SW 1271 (cell line): ENCODE measurements at regions not wholly inside any gene's neighbourhood (a gene's known extent, or its start where the extent isn't known, plus 50 kb on each side); places are given as distances from the start of the nearest gene placed in this dataset.
"Not testable (repeated sequence)": the region's sequence is repeated elsewhere in the genome, so short reads cannot be mapped to it uniquely, and the experiment has no call there.

Source experiments
- DNase-seq, 2 experiments: peaks; one replicate each; lab custom pipeline; 2025; lab: John Stamatoyannopoulos, UW

- no peak for DNase-seq
These were observed 246.7 kb upstream of the G2E3 start for GRCh38 chr14:30312214-30312613.

- no peak for DNase-seq
These were observed 241.2 kb upstream of the G2E3 start for GRCh38 chr14:30317729-30318128.

- no peak for DNase-seq
These were observed 236.1 kb upstream of the G2E3 start for GRCh38 chr14:30322819-30323218.

GRCh38 chr14:30330033-30330432, 228.9 kb upstream of the G2E3 start:
- no peak for DNase-seq

GRCh38 chr14:30330445-30330844, 228.5 kb upstream of the G2E3 start:
- peak in 1 of 2 experiments; percentile 8 for DNase-seq

- DNase-seq: no peak
These were observed 227.9 kb upstream of the G2E3 start for GRCh38 chr14:30331030-30331429.

- no peak for DNase-seq
These were observed 226.6 kb upstream of the G2E3 start for GRCh38 chr14:30332374-30332773.

- no peak for DNase-seq
These were observed 225.0 kb upstream of the G2E3 start for GRCh38 chr14:30333934-30334333.

- DNase-seq: no peak
These were observed 221.5 kb upstream of the G2E3 start for GRCh38 chr14:30337456-30337855.

- no peak for DNase-seq
These were observed 219.6 kb upstream of the G2E3 start for GRCh38 chr14:30339311-30339901.

- DNase-seq: no peak
These were observed 218.5 kb upstream of the G2E3 start for GRCh38 chr14:30340495-30340894.

- DNase-seq: no peak
These were observed 213.4 kb upstream of the G2E3 start for GRCh38 chr14:30345511-30345910.

- DNase-seq: no peak
These were observed 210.5 kb upstream of the G2E3 start for GRCh38 chr14:30348445-30348844.

GRCh38 chr14:30349520-30349919, 209.4 kb upstream of the G2E3 start:
- DNase-seq: no peak

- no peak for DNase-seq
These were observed 204.5 kb upstream of the G2E3 start for GRCh38 chr14:30354439-30354838.

- no peak for DNase-seq
These were observed 203.5 kb upstream of the G2E3 start for GRCh38 chr14:30355431-30355913.

GRCh38 chr14:30356438-30357202, 202.3 kb upstream of the G2E3 start:
- DNase-seq: no peak

- no peak for DNase-seq
These were observed 201.2 kb upstream of the G2E3 start for GRCh38 chr14:30357791-30358190.

GRCh38 chr14:30362369-30363218, 196.4 kb upstream of the G2E3 start:
- no peak for DNase-seq

GRCh38 chr14:30363219-30363880, 195.6 kb upstream of the G2E3 start:
- DNase-seq: not testable (repeated sequence)

- DNase-seq: no peak
These were observed 189.3 kb upstream of the G2E3 start for GRCh38 chr14:30369502-30370180.

- no peak for DNase-seq
These were observed 185.9 kb upstream of the G2E3 start for GRCh38 chr14:30373053-30373452.
